K562 (cell line): ENCODE measurements at regions not wholly inside any gene's neighbourhood (a gene's known extent, or its start where the extent isn't known, plus 50 kb on each side); places are given as distances from the start of the nearest gene placed in this dataset.

Experiments used
- ATAC-seq: fragments of 200-7000 bp; cut with Tn5 transposase; 3 replicates; pipeline ENCODE4 v1.9.1; 2020; ENCODE audit warnings: moderate library complexity
- BruUV-seq: library from RNA; stranded (reverse); fragments of 400-500 nt; replicated peaks from 2 replicates; lab custom pipeline; 2021; lab: Mats Ljungman, UMichigan
- CTCF ChIA-PET: fragments of 300-600 bp; formaldehyde crosslinking; extraction: SDS; loops from one replicate; lab custom pipeline; 2021; ENCODE audit warnings: low intra/inter-chr PET ratio; lab: Yijun Ruan, JAX
- POLR2A ChIA-PET: fragments of 300-600, 350-650 bp; sonication (Branson Sonifier 250); formaldehyde crosslinking; extraction: SDS; loops from one replicate; lab custom pipeline; 2021; ENCODE audit warnings: antibody characterized with exemption, inconsistent platforms; lab: Yijun Ruan, JAX
- DNase-seq, 4 experiments: peaks; one replicate each; pipeline versions ENCODE4 v3.0.0 to v3.0.0-alpha.2; 2011 to 2018; ENCODE audit warnings: low spot score in 3 of 4, mixed read lengths in 3 of 4; ENCODE audit errors: extremely low read depth in 1 of 4
- FAIRE-seq: peaks from 2 replicates; lab custom pipeline; 2011; peaks lifted over from hg19 to GRCh38; lab: Jason Lieb, UNC
- H2AFZ ChIP-seq: 2 replicates; pipeline ENCODE4 v1.6.0; 2011; ENCODE audit warnings: low read depth, low read length, control low read depth, inconsistent platforms
- H3K27ac ChIP-seq: fragments of 200-600 bp; 3 replicates; pipeline ENCODE4 v1.8.0; 2011; ENCODE audit warnings: low read depth, mild to moderate bottlenecking, control low read depth, inconsistent platforms, low read length, moderate library complexity, mixed read lengths; ENCODE audit errors: extremely low read depth
- H3K27me3 ChIP-seq, 2 experiments: fragments of 300-600 bp in 1 of 2; 2 replicates in 1 of 2; 3 replicates in 1 of 2; pipeline versions ENCODE4 v1.6.0 to v1.8.0; 2011; ENCODE audit warnings: inconsistent platforms in 2 of 2, low read length in 2 of 2, mild to moderate bottlenecking in 1 of 2, mixed read lengths in 1 of 2, moderate library complexity in 1 of 2; ENCODE audit not compliant: control insufficient read depth in 2 of 2, insufficient read depth in 2 of 2
- H3K36me3 ChIP-seq: fragments of 300-600 bp; 3 replicates; pipeline ENCODE4 v1.8.0; 2011; ENCODE audit warnings: mild to moderate bottlenecking, low read length, inconsistent platforms; ENCODE audit not compliant: control insufficient read depth, insufficient read depth
- H3K4me1 ChIP-seq, 2 experiments: fragments of 200-600 bp in 1 of 2; replicated peaks in 1 of 2; 2 replicates in 1 of 2; 3 replicates in 1 of 2; pipeline versions ENCODE4 v1.5.1 to v1.8.0; 2011; ENCODE audit warnings: inconsistent platforms in 2 of 2, low read length in 2 of 2, mild to moderate bottlenecking in 1 of 2, mixed read lengths in 1 of 2, moderate library complexity in 1 of 2; ENCODE audit not compliant: control insufficient read depth in 2 of 2, insufficient read depth in 2 of 2
- H3K4me2 ChIP-seq: 2 replicates; pipeline ENCODE4 v1.6.1; 2011; ENCODE audit warnings: low read length, control low read depth, inconsistent platforms, mixed read lengths; ENCODE audit not compliant: insufficient read depth
- H3K4me3 ChIP-seq: fragments of 200-600 bp; sonication (generic), shearing (Covaris generic); 2 replicates; pipeline ENCODE4 v1.5.1; 2016; ENCODE audit warnings: control low read depth, inconsistent platforms
- H3K79me2 ChIP-seq: fragments of 200-600 bp; 3 replicates; pipeline ENCODE4 v1.8.0; 2011; ENCODE audit warnings: low read length, inconsistent platforms; ENCODE audit not compliant: control insufficient read depth, insufficient read depth
- H3K9ac ChIP-seq, 2 experiments: 2 replicates each; pipeline versions ENCODE4 v1.6.0 to v1.6.1; 2011; ENCODE audit warnings: low read depth in 2 of 2, low read length in 2 of 2, control low read depth in 1 of 2, inconsistent platforms in 1 of 2, mild to moderate bottlenecking in 1 of 2, mixed read lengths in 1 of 2; ENCODE audit not compliant: insufficient read depth in 1 of 2
- H3K9me1 ChIP-seq: one replicate; pipeline ENCODE4 v1.6.0; 2011; ENCODE audit warnings: inconsistent platforms, mild to moderate bottlenecking, low read length, moderate library complexity; ENCODE audit not compliant: control insufficient read depth, insufficient read depth
- H3K9me3 ChIP-seq: replicated peaks from 2 replicates; pipeline ENCODE4 v1.5.1; 2011; ENCODE audit warnings: low read depth, low read length, inconsistent platforms; ENCODE audit not compliant: control insufficient read depth, insufficient read depth
- H4K20me1 ChIP-seq: replicated peaks from 2 replicates; pipeline ENCODE4 v1.6.1; 2011; ENCODE audit warnings: low read length, inconsistent platforms, mixed read lengths; ENCODE audit not compliant: control insufficient read depth, insufficient read depth
- CHD4 ChIP-seq: fragments of 200-600 bp; sonication (generic); IDR thresholded peaks from 3 replicates; pipeline ENCODE4 v1.6.1; 2012; ENCODE audit warnings: low read depth, mild to moderate bottlenecking, mixed read lengths, low read length, inconsistent platforms; ENCODE audit not compliant: insufficient read depth, insufficient replicate concordance, poor library complexity, severe bottlenecking
- FOXO4 ChIP-seq: fragments of 450-650 bp; formaldehyde crosslinking; IDR thresholded peaks from 2 replicates; pipeline ENCODE4 v1.4.0; 2020; ENCODE audit warnings: mild to moderate bottlenecking, moderate library complexity
- HLTF ChIP-seq: fragments of 450-650 bp; IDR thresholded peaks from 2 replicates; pipeline ENCODE4 v1.6.1; 2016
- HMGN3 ChIP-seq: IDR thresholded peaks from 2 replicates; pipeline ENCODE4 v1.6.1; 2011; ENCODE audit warnings: borderline replicate concordance, low read depth, mild to moderate bottlenecking, mixed read lengths, low read length; ENCODE audit not compliant: insufficient read length; ENCODE audit errors: extremely low read depth
- JUNB ChIP-seq: fragments of 450-650 bp; formaldehyde crosslinking; conservative IDR thresholded peaks from 2 replicates; pipeline ENCODE4 v1.4.0; 2020; ENCODE audit warnings: mild to moderate bottlenecking
- MLX ChIP-seq, 2 experiments: fragments of 450-650 bp in 1 of 2; sonication (generic) in 1 of 2; formaldehyde crosslinking; conservative IDR thresholded peaks; 2 replicates each; pipeline versions ENCODE4 v1.4.0 to v1.8.1; 2020 to 2022; ENCODE audit warnings: mild to moderate bottlenecking in 1 of 2, missing genetic modification reagents in 1 of 2
- NFIX ChIP-seq: fragments of 250-450 bp; sonication (Bioruptor Pico); IDR thresholded peaks from 2 replicates; pipeline ENCODE4 v1.4.0; 2020; ENCODE audit warnings: low read depth, mild to moderate bottlenecking, moderate library complexity
- POLR2AphosphoS5 ChIP-seq: IDR thresholded peaks from 2 replicates; pipeline ENCODE4 v1.6.1; 2011; ENCODE audit warnings: mild to moderate bottlenecking, low read depth, low read length, moderate library complexity; ENCODE audit not compliant: control insufficient read depth, insufficient read depth
- RERE ChIP-seq: sonication (generic); formaldehyde crosslinking; IDR thresholded peaks from 2 replicates; pipeline ENCODE4 v1.8.0; 2023; ENCODE audit warnings: missing genetic modification reagents, mild to moderate bottlenecking, borderline replicate concordance
- ZBTB9 ChIP-seq: fragments of 450-650 bp; formaldehyde crosslinking; IDR thresholded peaks from 2 replicates; pipeline ENCODE4 v1.4.0; 2020; ENCODE audit warnings: mild to moderate bottlenecking, moderate library complexity
- WGBS: fragments of 100-300 bp; shearing (Covaris generic); methylation state at CpG from one replicate; pipeline ENCODE4 v1.1.6; 2016; ENCODE audit warnings: low coverage, mixed read lengths; ENCODE audit not compliant: insufficient coverage; ENCODE audit errors: missing lambda C conversion rate; 5-methylcytosine and 5-hydroxymethylcytosine counted together
- in situ Hi-C: fragments of 300-500 bp; cut with MboI; formaldehyde crosslinking; loops from 4 replicates; pipeline ENCODE4 v1.15.0; 2018; ENCODE audit warnings: inconsistent platforms, mixed read lengths
- intact Hi-C: fragments of 100-400 bp; cut with micrococcal nuclease; formaldehyde crosslinking; loops from 2 replicates; pipeline ENCODE4 v1.14.2; 2022

- CTCF ChIA-PET, result no interaction called here
- TF ChIP-seq MLX (CRISPR knock-in tag; conservative IDR thresholded peaks at IDR 0.05) (no peak), NFIX (no peak), RERE (CRISPR knock-in tag) (no peak), CHD4 (no peak), POLR2AphosphoS5 (no peak), FOXO4 (CRISPR knock-in tag) (no peak), HLTF (no peak), ZBTB9 (CRISPR knock-in tag) (no peak), JUNB (CRISPR knock-in tag) (no peak), HMGN3 (no peak)
Measured at GRCh38 chr1:208691012-208691411, 446.8 kb upstream of the PLXNA2 start.

More at GRCh38 chr1:208691012-208691411, 446.8 kb upstream of the PLXNA2 start:
- no peak overlapping the region for H3K4me2 ChIP-seq
- in situ Hi-C loops, result no loop called here
- no TSS peak for BruUV-seq
- H3K4me1 ChIP-seq, result no peaks in the 10 kb centered on the region
- FAIRE-seq (no peak), DNase-seq (no peak), ATAC-seq (no peak)
- H3K36me3 ChIP-seq, result no peaks in the 10 kb centered on the region
- no peaks in the 10 kb centered on the region for H3K27me3 ChIP-seq
- no peak overlapping the region for H3K9ac ChIP-seq
- H3K4me3 ChIP-seq, result no peak overlapping the region
- H4K20me1 ChIP-seq, result no peaks in the 10 kb centered on the region
- H3K9me1 ChIP-seq, result no peaks in the 10 kb centered on the region
- intact Hi-C loops, result no loop called here
- H3K27ac ChIP-seq, result no peak overlapping the region
- POLR2A ChIA-PET, result interaction anchor here (0.7 kb wide), 1 partner anchor 24 kb away, joined by 3 read pairs; no protein-coding TSS in a partner anchor
- peaks cover 2% of the 10 kb centered on the region for H3K9me3 ChIP-seq
- 0% methylated on average over 3 of the region's 3 CpGs for whole genome bisulfite sequencing
- H2AFZ ChIP-seq, result no peak overlapping the region
- no peaks in the 10 kb centered on the region for H3K79me2 ChIP-seq
